Ectodermal cell (in vitro differentiated cells): ENCODE measurements at regions not wholly inside any gene's neighbourhood (a gene's known extent, or its start where the extent isn't known, plus 50 kb on each side); places are given as distances from the start of the nearest gene placed in this dataset.

Experiments used
- H3K27ac ChIP-seq: 2 replicates; pipeline ENCODE4 v1.7.0; 2013; ENCODE audit warnings: mild to moderate bottlenecking, low read depth, low read length; ENCODE audit not compliant: insufficient read depth, poor library complexity, severe bottlenecking
- H3K27me3 ChIP-seq: 2 replicates; pipeline ENCODE4 v1.7.0; 2013; ENCODE audit warnings: mild to moderate bottlenecking, low read length; ENCODE audit not compliant: insufficient read depth, control insufficient read depth, poor library complexity, severe bottlenecking
- H3K36me3 ChIP-seq: one replicate; pipeline ENCODE4 v1.7.0; 2013; ENCODE audit warnings: low read length; ENCODE audit not compliant: control insufficient read depth, insufficient read depth
- H3K4me1 ChIP-seq: one replicate; pipeline ENCODE4 v1.7.0; 2013; ENCODE audit warnings: low read length; ENCODE audit not compliant: control insufficient read depth, insufficient read depth
- H3K4me3 ChIP-seq: 2 replicates; pipeline ENCODE4 v1.7.0; 2013; ENCODE audit warnings: low read depth, low read length, control low read depth; ENCODE audit not compliant: insufficient read depth
- H3K9me3 ChIP-seq: 2 replicates; pipeline ENCODE4 v1.7.0; 2013; ENCODE audit warnings: mild to moderate bottlenecking, low read length, moderate library complexity; ENCODE audit not compliant: control insufficient read depth
- WGBS, 2 experiments: methylation state at CpG; one replicate each; pipeline ENCODE4 v1.1.7; 2013; ENCODE audit warnings: missing lambda C conversion rate in 2 of 2; 5-methylcytosine and 5-hydroxymethylcytosine counted together

DNA sequence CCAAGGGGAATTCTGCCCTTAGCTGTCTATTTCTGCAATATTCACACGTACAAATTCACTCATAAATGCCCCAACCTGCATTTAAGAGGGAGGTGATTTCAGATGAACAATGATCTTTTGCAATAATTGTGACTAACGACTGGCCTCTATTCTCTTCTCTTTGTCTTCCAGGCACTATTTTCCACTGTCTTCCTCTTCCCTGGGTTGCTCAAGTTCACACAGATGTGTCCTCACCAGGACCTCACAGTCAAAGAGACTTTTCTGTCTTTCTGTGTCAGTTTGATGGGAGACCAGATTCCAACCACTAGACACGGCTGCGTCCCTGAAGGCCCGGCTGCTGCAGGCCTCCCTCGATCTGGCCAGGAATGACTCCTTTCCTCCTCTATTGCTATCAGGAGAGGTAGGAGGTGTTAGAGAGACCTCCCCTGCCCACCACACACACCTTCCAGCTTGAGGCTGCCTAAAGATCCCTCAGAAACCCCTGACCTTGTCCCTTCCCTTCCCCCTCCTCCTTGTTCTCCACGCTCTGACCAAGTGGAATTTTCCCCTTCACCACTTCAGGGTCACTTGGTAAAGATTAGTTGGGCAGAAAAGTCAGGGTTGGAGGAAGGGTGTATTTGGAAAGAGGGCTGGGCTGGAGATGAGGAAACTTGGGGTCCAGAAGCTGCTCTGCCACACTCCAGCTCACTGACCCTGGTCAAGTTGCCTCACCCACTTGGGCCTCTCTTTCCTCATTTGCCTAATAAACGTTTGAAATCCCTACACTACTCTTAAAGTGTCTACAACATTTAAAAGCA lies 109.2 kb upstream of the COPS8 start:
- 83 to 87% methylated on average over 7 to 8 of the region's 8 CpGs for WGBS, 2 experiments
- H3K27me3 ChIP-seq, result no peaks in the 10 kb centered on the region
- H3K4me1 ChIP-seq, result peaks cover 14% of the 10 kb centered on the region
- no peaks in the 10 kb centered on the region for H3K9me3 ChIP-seq
- no peaks in the 10 kb centered on the region for H3K36me3 ChIP-seq
- H3K27ac ChIP-seq, result no peak overlapping the region
- H3K4me3 ChIP-seq, result no peak overlapping the region

DNA sequence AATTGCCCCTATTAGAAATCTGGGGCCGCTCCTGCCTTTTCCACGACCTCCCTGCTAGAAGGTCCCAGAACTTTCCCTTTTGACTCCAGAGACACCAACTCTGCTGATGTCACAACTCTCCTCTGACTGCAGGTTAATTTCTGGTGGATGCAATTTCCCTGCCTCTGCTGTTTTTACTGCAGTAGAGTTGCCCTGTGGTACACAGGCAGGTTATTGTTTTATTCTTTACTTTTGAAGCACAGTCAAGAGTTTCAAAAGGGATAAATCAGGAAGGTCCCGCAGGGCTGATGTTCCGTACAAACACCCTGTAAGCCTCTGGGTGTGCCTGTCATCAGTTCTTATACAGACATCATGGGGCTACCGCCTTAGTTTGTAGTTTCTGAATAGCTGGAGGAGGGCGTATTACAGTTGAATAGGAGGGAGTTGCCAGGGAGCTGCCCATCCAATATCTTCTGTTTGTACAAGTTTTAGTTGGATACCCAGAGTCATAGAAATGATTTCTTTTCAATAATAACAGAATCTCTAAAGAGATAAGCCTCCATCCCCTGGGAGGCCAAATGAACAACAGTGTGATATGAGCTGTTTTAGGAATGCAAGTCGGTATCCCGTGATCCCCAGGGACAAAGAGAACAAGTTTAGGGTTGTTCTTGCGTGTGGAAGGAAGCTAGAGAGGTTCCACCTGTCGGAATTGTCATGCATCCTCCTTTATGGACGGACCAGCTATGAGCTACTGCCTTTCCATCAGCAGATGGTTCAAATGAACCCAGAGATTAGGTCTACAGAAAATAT lies 108.4 kb upstream of the COPS8 start:
- Histone ChIP-seq H3K27me3 (no peaks in the 10 kb centered on the region), H3K9me3 (no peaks in the 10 kb centered on the region), H3K4me1 (peaks cover 14% of the 10 kb centered on the region), H3K4me3 (no peak overlapping the region), H3K36me3 (no peaks in the 10 kb centered on the region), H3K27ac (no peak overlapping the region)
- 93 to 94% methylated on average over 11 of the region's 11 CpGs for WGBS, 2 experiments

GRCh38 chr2:236977852-236978398 lies 107.8 kb upstream of the COPS8 start:
- 90 to 91% methylated on average over 7 of the region's 7 CpGs for WGBS, 2 experiments
- H3K4me3 ChIP-seq, result no peak overlapping the region
- no peak overlapping the region for H3K27ac ChIP-seq
- no peaks in the 10 kb centered on the region for H3K27me3 ChIP-seq
- H3K4me1 ChIP-seq, result peaks cover 10% of the 10 kb centered on the region
- no peaks in the 10 kb centered on the region for H3K9me3 ChIP-seq
- no peaks in the 10 kb centered on the region for H3K36me3 ChIP-seq

GRCh38 chr2:236979664-236980063 lies 106.0 kb upstream of the COPS8 start:
- no peaks in the 10 kb centered on the region for H3K36me3 ChIP-seq
- H3K27ac ChIP-seq, result no peak overlapping the region
- no peaks in the 10 kb centered on the region for H3K9me3 ChIP-seq
- H3K27me3 ChIP-seq, result no peaks in the 10 kb centered on the region
- WGBS, 2 experiments, result 95% methylated on average over 3 of the region's 3 CpGs
- no peak overlapping the region for H3K4me3 ChIP-seq
- peaks cover 8% of the 10 kb centered on the region for H3K4me1 ChIP-seq

DNA sequence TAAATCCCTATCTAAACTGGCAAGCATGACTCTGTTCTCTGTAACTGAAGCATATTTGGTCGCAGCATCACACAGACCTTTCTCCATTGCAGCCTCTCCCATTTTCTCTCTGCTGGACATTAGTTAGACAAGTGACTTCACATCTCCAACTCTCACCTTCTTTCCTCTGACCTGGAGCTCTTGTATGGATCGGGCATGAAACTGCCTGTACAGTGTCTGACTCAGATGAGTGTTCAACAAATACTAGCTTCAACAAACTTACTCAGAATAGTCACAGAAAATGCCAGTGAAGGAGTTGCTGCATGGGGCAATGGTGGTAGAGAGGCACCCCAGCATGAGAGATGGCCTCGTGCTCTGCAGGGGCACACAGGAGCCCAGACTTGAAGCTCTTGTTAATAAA lies 104.7 kb upstream of the COPS8 start:
- Histone ChIP-seq H3K9me3 (no peaks in the 10 kb centered on the region), H3K27ac (no peak overlapping the region), H3K4me1 (peaks cover 8% of the 10 kb centered on the region), H3K4me3 (no peak overlapping the region), H3K36me3 (no peaks in the 10 kb centered on the region), H3K27me3 (no peaks in the 10 kb centered on the region)
- 93% methylated on average over 3 of the region's 3 CpGs for WGBS, 2 experiments

GRCh38 chr2:236981701-236982485 lies 103.8 kb upstream of the COPS8 start:
- no peak overlapping the region for H3K27ac ChIP-seq
- no peaks in the 10 kb centered on the region for H3K36me3 ChIP-seq
- no peaks in the 10 kb centered on the region for H3K27me3 ChIP-seq
- H3K4me1 ChIP-seq, result peaks cover 2% of the 10 kb centered on the region
- WGBS, 2 experiments, result 92 to 96% methylated on average over 4 of the region's 4 CpGs
- no peaks in the 10 kb centered on the region for H3K9me3 ChIP-seq
- no peak overlapping the region for H3K4me3 ChIP-seq

DNA sequence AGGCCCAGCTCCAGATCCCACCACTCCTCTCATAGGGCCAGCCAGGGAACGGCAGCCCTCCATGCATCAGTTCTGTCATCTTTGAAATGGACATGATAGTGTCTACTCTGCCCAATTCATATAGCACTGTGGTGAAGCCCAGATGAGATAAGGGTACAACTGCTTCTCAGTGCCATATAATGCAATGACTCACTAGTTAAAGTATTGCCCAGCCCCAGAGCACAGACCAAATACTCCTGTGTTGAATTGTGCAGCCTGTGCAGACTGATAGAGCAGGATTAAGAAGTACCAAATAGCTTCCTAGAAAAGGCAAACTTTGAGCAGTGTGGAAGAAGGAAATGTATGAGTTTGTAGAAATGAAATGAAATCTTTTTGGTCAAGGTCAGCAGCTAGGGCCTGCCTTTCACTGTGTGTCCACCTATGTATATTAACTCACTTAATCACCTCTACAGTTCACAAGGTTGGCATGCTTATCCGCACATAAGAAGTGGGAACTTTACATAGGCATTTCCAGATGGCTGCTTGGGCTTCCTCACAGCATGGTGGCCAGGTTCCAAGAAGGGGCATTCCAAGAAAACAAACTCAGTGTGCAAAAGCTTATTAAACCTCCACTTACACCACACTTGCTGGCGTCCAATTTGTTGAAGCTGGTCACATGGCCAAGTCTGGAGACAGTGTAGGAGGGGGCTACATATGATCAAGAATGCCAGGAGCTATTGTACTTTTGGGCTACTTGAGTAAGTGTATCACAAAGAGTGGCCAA lies 102.8 kb upstream of the COPS8 start:
- H3K4me1 ChIP-seq, result no peaks in the 10 kb centered on the region
- no peak overlapping the region for H3K4me3 ChIP-seq
- no peaks in the 10 kb centered on the region for H3K9me3 ChIP-seq
- no peaks in the 10 kb centered on the region for H3K36me3 ChIP-seq
- H3K27ac ChIP-seq, result no peak overlapping the region
- no peaks in the 10 kb centered on the region for H3K27me3 ChIP-seq
- WGBS, 2 experiments, result 95% methylated on average over 3 of the region's 3 CpGs

- Histone ChIP-seq H3K4me1 (peaks cover 7% of the 10 kb centered on the region), H3K36me3 (no peaks in the 10 kb centered on the region), H3K27ac (no peak overlapping the region), H3K27me3 (no peaks in the 10 kb centered on the region), H3K4me3 (no peak overlapping the region), H3K9me3 (no peaks in the 10 kb centered on the region)
- WGBS, 2 experiments, result 68 to 71% methylated on average over 1 of the region's 1 CpG
These were observed 101.6 kb upstream of the COPS8 start for GRCh38 chr2:236984046-236984445.

DNA sequence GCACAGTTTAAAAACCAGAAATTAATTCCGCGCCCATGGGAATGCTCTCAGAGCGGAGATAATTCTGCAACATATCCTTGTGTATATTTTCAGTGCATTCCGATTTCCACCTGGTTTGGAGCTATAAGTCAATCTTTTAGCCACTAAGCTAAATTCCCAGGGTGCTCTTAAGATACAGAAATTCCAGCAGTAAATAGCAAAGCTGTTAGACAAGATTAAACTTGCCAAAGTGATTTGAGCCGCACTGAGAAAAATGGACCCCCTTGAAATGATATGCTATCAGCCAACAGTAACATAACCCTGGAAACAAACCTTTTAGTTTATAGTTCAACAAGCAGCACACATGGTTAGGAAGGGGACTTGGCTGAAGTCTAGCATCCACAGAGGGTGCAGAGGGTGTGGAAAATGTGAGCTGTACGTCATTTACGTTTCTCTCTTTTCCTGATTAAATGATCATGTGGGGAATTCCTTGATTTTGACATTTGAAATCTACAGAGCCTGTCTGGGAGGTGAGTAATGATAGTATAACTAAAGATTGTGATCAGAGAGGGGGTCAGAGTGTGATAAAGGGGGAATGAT lies 99.8 kb upstream of the COPS8 start:
- WGBS, 2 experiments, result 95 to 97% methylated on average over 7 of the region's 7 CpGs
- Histone ChIP-seq H3K27ac (no peak overlapping the region), H3K27me3 (no peaks in the 10 kb centered on the region), H3K4me1 (peaks cover 11% of the 10 kb centered on the region), H3K4me3 (no peak overlapping the region), H3K36me3 (no peaks in the 10 kb centered on the region), H3K9me3 (no peaks in the 10 kb centered on the region)
